GM12801 (cell line): ENCODE measurements at regions not wholly inside any gene's neighbourhood (a gene's known extent, or its start where the extent isn't known, plus 50 kb on each side); places are given as distances from the start of the nearest gene placed in this dataset.

ENCODE experiments used
- CTCF ChIP-seq: IDR thresholded peaks from one replicate; pipeline ENCODE4 v1.5.1; 2011; ENCODE audit warnings: control low read depth; ENCODE audit not compliant: insufficient read length; ENCODE audit errors: extremely low read depth

DNA sequence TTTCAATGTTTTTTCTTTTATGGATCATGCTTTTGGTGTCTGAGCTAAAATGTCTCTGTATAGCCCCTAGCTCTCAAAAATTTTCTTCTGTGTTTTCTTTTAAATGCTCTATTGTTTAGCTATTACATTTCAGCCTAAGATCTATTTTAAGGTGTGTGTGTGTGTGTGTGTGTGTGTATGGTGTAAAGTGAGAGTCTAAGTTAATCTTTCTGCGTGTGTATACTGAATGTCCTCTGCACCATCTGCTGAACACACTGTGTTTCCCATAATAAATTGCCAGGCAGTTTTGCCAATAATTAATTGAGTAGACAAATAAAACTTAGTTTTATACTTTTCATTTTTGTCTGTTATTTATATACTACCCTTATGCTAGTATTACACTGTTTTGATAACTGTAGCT, 2096.3 kb upstream of the C9orf72 start:
- no peak for TF ChIP-seq CTCF

GRCh38 chr9:29685531-29685930, 2112.2 kb upstream of the C9orf72 start:
- TF ChIP-seq CTCF = no peak

GRCh38 chr9:29691145-29691544, 2117.9 kb upstream of the C9orf72 start:
- TF ChIP-seq CTCF = no peak

DNA sequence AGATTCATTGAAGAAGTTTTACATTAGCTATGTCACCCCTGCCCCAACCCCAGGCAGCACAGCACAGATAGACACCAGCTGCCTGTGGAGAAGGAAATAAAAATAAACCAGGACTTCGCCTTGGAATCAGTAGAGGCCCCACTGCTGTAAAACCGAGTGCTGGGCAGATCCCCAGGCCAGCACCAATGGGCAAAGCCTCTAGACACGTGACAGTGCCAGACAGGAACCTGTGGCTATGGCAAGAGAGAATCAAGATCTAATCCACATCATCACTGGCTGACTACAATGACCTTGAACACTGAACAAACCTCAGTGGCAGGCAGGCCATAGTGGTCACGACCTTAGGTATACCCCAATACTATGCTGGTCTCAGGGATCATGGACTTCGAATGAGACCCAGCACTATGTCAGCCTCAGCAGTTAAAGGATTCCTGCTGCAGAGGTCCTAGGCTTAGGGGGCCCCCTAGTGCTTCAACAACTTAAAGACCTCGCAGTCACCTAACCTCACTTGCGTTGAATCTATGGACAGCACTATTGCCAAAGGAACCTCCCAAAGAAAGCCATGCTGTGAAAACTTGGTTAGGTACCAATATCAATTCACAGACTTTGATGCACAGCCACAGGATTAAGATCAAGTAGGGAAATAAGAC, 2118.6 kb upstream of the C9orf72 start:
- no peak for TF ChIP-seq CTCF

DNA sequence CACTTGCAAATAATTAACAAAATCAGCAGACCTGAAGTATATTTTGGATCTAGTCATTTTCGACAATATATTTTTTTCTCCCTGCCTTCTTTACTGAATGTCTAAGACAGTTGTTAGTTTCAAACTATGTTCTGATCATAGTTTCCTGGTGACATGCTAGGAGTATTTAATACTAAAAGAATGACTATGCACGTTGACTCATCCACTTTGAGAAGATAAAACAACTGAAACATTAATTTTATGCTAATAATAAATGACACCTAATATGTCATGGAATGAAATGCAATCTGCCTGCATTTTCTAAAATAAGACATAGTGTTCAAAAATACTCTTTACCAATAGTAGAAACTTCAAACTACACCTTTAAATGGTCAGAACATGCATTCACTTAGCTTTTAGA, 2123.7 kb upstream of the C9orf72 start:
- no peak for TF ChIP-seq CTCF

DNA sequence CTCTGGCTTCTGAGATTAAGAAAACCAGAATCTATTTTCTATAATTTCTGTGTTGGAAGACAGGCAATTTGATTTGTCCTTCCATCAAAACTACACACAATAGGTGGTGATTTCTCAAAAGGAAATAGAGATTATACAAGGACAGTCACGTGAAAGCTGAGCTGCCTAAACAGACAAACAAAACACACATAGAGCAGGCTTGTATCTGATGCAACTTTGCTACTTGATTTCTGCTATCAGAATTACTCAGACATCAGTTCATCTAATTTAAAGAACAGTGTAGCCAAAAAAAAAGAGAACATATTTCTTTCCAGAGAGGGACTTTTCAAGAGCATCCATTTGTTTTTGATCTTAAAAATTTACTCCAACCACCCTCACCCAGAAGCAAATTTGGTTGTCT, 2128.3 kb upstream of the C9orf72 start:
- no peak for TF ChIP-seq CTCF

DNA sequence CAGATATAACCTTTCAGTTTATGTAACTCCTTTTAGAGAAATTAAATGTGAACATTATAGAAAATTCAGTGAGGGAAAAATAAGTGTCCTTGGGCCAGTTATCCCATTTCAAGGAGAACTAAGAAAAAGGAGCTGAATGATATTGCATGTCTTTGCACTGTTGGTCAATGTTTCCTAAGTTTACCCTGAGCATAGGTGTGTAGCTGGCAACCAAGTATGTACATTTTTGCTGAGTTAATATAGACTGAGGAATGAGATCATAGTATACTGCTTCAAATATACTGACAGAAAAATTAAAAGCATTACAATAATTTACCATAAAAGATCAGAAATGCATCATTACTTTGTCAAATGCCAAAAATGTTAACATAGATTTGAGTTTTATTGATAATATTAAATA, 2128.7 kb upstream of the C9orf72 start:
- TF ChIP-seq CTCF = no peak
